Activated T-helper 2 cell treated with anti-CD3 and anti-CD28 coated beads, Interferon-gamma antibody, Interleukin-2, Interleukin-4, amounts not matched to agents 10 μg/mL and 5 μg/mL and 100 μg/mL, durations not matched to agents 14 hours and 24 hours and 36 hours (primary cell): ENCODE measurements at regions not wholly inside any gene's neighbourhood (a gene's known extent, or its start where the extent isn't known, plus 50 kb on each side); places are given as distances from the start of the nearest gene placed in this dataset.
"Not testable (repeated sequence)": the region's sequence is repeated elsewhere in the genome, so short reads cannot be mapped to it uniquely, and the experiment has no call there.

ENCODE experiments used
- DNase-seq: peaks from one replicate; pipeline ENCODE4 v3.0.0; 2021; ENCODE audit warnings: low spot score
- H3K27ac Mint-ChIP-seq: one replicate; pipeline ENCODE4 v1.8.0; 2021; ENCODE audit warnings: mixed read lengths
- H3K27me3 Mint-ChIP-seq: one replicate; pipeline ENCODE4 v1.8.0; 2021; ENCODE audit warnings: low read depth, mixed read lengths
- H3K36me3 Mint-ChIP-seq: one replicate; pipeline ENCODE4 v1.8.0; 2021; ENCODE audit warnings: low read depth, mixed read lengths
- H3K4me1 Mint-ChIP-seq: one replicate; pipeline ENCODE4 v1.8.0; 2021; ENCODE audit warnings: low read depth, mixed read lengths
- H3K4me3 Mint-ChIP-seq: one replicate; pipeline ENCODE4 v1.8.0; 2021; ENCODE audit warnings: low read depth, mild to moderate bottlenecking, moderate library complexity, mixed read lengths
- H3K9me3 Mint-ChIP-seq: one replicate; pipeline ENCODE4 v1.8.0; 2021; ENCODE audit warnings: mixed read lengths
- intact Hi-C: fragments of 100-400 bp; cut with micrococcal nuclease; formaldehyde crosslinking; loops from one replicate; pipeline ENCODE4 v1.15.1; 2023

DNA sequence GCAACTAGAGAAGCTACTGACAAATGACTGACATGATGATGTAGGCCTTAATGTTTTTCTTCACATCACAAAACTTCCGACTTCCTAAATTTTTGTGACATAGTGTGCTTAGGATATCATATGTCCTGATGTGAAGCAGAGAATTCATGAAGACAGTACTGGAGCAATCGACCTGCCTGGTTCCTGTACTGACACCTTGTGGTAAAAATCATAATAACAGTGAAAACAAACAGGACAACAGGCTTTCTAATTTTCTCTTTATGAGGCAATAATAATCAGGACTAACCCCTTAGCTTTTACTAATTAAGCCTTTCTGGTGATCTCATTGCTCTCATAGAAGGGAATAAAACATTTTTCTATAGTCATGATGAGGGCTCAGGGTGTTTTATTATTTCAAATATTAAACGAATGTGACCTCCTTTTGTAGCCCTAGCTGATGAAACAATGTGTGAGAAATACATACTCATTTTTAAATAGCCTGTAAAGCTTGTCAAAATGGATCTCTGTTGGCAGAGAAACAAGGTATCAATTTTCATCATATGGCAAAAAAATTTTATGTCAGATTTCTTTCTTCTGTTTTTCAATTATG is 158.4 kb downstream of the TENT5D start:
- H3K4me3 Mint-ChIP-seq: no peak overlapping the region
- DNase-seq: no peak
- no peak overlapping the region for H3K27ac Mint-ChIP-seq
- H3K9me3 Mint-ChIP-seq: peaks cover 1% of the 10 kb centered on the region
- no peaks in the 10 kb centered on the region for H3K27me3 Mint-ChIP-seq
- H3K4me1 Mint-ChIP-seq: no peaks in the 10 kb centered on the region
- intact Hi-C loops: loop anchor here (5.0 kb wide), 1 partner anchor 146 kb away; no protein-coding TSS in a partner anchor
- H3K36me3 Mint-ChIP-seq: no peaks in the 10 kb centered on the region

DNA sequence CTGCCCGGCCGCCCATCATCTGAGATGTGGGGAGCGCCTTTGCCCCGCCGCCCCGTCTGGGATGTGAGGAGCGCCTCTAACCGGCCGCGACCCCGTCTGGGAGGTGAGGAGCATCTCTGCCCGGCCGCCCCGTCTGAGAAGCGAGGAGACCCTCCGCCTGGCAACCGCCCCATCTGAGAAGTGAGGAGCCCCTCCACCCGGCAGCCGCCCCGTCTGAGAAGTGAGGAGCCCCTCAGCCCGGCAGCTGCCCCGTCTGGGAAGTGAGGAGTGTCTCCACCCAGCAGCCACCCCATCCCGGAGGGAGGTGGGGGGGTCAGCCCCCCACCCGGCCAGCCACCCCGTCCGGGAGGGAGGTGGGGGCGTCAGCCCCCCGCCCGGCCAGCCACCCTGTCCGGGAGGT is 170.7 kb downstream of the TENT5D start:
- H3K9me3 Mint-ChIP-seq, DNase-seq, H3K27me3 Mint-ChIP-seq, H3K36me3 Mint-ChIP-seq, intact Hi-C loops, H3K27ac Mint-ChIP-seq, H3K4me3 Mint-ChIP-seq, H3K4me1 Mint-ChIP-seq: not testable (repeated sequence)

DNA sequence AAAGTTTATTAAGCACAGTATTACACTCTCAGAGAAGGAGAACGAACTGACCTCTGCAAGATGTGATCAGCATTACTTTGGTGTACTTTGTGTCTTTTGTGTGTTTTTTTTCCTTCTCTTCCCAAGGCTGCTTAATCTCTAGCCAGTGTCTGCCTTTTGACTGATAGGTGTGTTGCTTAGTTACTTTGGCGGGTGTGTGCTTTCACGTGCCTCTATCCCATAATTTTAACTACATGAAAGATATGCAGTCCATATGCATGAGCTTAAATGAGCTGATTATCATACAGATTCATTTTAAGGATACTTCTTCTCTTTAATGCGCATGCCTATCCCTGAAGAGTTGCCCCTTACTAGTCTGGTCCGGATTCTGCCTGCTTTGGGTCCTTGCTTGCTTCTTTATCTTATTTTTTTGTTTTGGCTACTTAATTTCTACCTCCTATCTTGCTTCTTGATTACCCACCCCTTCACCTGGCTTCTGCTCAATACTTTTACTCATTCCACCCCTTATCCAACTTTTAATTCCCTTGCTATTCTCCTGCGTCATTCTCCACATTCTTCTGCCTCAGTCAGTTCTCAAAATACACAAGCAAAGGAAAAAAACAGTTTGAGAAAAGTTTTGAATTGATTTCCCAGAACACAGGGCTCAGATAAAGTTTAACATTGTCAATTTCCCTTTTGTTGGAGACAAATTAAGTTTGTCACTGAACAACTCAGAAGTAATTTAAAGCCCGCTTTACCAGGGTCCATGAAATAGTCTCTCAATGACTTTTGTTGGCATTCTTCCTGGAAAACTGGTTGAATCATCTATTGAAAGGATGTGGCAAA is 182.0 kb downstream of the TENT5D start:
- Mint-ChIP-seq H3K4me1 (no peaks in the 10 kb centered on the region), H3K27me3 (no peaks in the 10 kb centered on the region), H3K36me3 (no peaks in the 10 kb centered on the region), H3K4me3 (no peak overlapping the region), H3K9me3 (no peaks in the 10 kb centered on the region), H3K27ac (no peak overlapping the region)
- intact Hi-C loops: no loop called here
- DNase-seq: no peak
